K562 (cell line): ENCODE measurements at regions not wholly inside any gene's neighbourhood (a gene's known extent, or its start where the extent isn't known, plus 50 kb on each side); places are given as distances from the start of the nearest gene placed in this dataset.

Experiments
- BCL6 ChIP-seq: fragments of 250-450 bp; sonication (Bioruptor Pico); IDR thresholded peaks from 2 replicates; pipeline ENCODE4 v1.4.0; 2020
- BHLHE40 ChIP-seq: IDR thresholded peaks from 2 replicates; pipeline ENCODE4 v1.6.1; 2011; ENCODE audit warnings: low read length, improper control_type of control experiment
- BMI1 ChIP-seq: fragments of 150-350 bp; IDR thresholded peaks from 2 replicates; pipeline ENCODE4 v1.6.1; 2014; ENCODE audit warnings: low read length
- CBFA2T2 ChIP-seq: fragments of 450-650 bp; conservative IDR thresholded peaks from 2 replicates; pipeline ENCODE4 v1.6.1; 2017; ENCODE audit warnings: mild to moderate bottlenecking
- ESRRA ChIP-seq: fragments of 450-650 bp; IDR thresholded peaks from 2 replicates; pipeline ENCODE4 v1.6.1; 2014; ENCODE audit warnings: low read depth, mild to moderate bottlenecking, moderate library complexity, borderline replicate concordance
- EWSR1 ChIP-seq: fragments of 450-650 bp; IDR thresholded peaks from 2 replicates; pipeline ENCODE4 v1.6.1; 2018; ENCODE audit warnings: borderline replicate concordance, mild to moderate bottlenecking, low read depth, moderate library complexity; ENCODE audit not compliant: partially characterized antibody
- IFI16 ChIP-seq: fragments of 250-450 bp; sonication (Bioruptor Pico); IDR thresholded peaks from 2 replicates; pipeline ENCODE4 v2.1.2; 2022; ENCODE audit warnings: mild to moderate bottlenecking, inconsistent platforms
- NFE2L1 ChIP-seq: fragments of 450-650 bp; IDR thresholded peaks from 2 replicates; pipeline ENCODE4 v1.6.1; 2016; ENCODE audit warnings: missing genetic modification characterization, low read depth, mild to moderate bottlenecking, missing compliant biosample characterization, moderate library complexity, borderline replicate concordance
- PCBP1 ChIP-seq: fragments of 200-400 bp; formaldehyde crosslinking; IDR thresholded peaks from 2 replicates; pipeline ENCODE4 v1.6.1; 2018; ENCODE audit warnings: mild to moderate bottlenecking, low read depth, low read length; ENCODE audit not compliant: poor library complexity, severe bottlenecking
- RAD21 ChIP-seq, 2 experiments: fragments of 250-450 bp in 1 of 2; fragments of 450-650 bp in 1 of 2; sonication (Bioruptor Pico) in 1 of 2; formaldehyde crosslinking in 1 of 2; IDR thresholded peaks in 1 of 2; conservative IDR thresholded peaks in 1 of 2; 2 replicates each; pipeline versions ENCODE4 v1.4.0 to v1.8.0; 2020 to 2022; ENCODE audit warnings: mild to moderate bottlenecking in 2 of 2, moderate library complexity in 1 of 2
- RBM15 ChIP-seq: fragments of 200-400 bp; formaldehyde crosslinking; IDR thresholded peaks from 2 replicates; pipeline ENCODE4 v1.6.1; 2018; ENCODE audit warnings: mild to moderate bottlenecking, low read length, moderate library complexity; ENCODE audit not compliant: insufficient read depth
- SIX5 ChIP-seq, 2 experiments: IDR thresholded peaks; 2 replicates each; pipeline ENCODE4 v1.6.1; 2011; ENCODE audit warnings: low read length in 2 of 2, borderline replicate concordance in 1 of 2, low read depth in 1 of 2, mild to moderate bottlenecking in 1 of 2, moderate library complexity in 1 of 2; ENCODE audit not compliant: insufficient read depth in 1 of 2
- SMAD3 ChIP-seq: fragments of 450-650 bp; formaldehyde crosslinking; conservative IDR thresholded peaks from 2 replicates; pipeline ENCODE4 v1.4.0; 2020; ENCODE audit warnings: mild to moderate bottlenecking
- SRF ChIP-seq, 2 experiments: fragments of 250-450, 450-650 bp in 1 of 2; sonication (Bioruptor Pico) in 1 of 2; sonication (generic) in 1 of 2; formaldehyde crosslinking; IDR thresholded peaks; 2 replicates each; pipeline versions ENCODE4 v1.5.0 to v1.5.1; 2020 to 2022; ENCODE audit warnings: mild to moderate bottlenecking in 1 of 2, missing genetic modification reagents in 1 of 2
- TCF3 ChIP-seq: sonication (generic); formaldehyde crosslinking; IDR thresholded peaks from 2 replicates; pipeline ENCODE4 v1.4.0; 2020; ENCODE audit warnings: mild to moderate bottlenecking, missing genetic modification reagents
- TCFL5 ChIP-seq: fragments of 250-450 bp; sonication (Bioruptor Pico); conservative IDR thresholded peaks from 2 replicates; pipeline ENCODE4 v1.6.1; 2021; ENCODE audit warnings: mild to moderate bottlenecking, moderate library complexity, matching md5 sums
- TRIM28 ChIP-seq: fragments of 450-650 bp; IDR thresholded peaks from 2 replicates; pipeline ENCODE4 v1.6.1; 2017
- ZKSCAN8 ChIP-seq: fragments of 200-800 bp; sonication (Bioruptor generic); IDR thresholded peaks from 2 replicates; pipeline ENCODE4 v1.6.1; 2016; ENCODE audit warnings: missing genetic modification characterization, missing compliant biosample characterization
- ZNF143 ChIP-seq: sonication (generic); formaldehyde crosslinking; IDR thresholded peaks from 2 replicates; pipeline ENCODE4 v1.9.0; 2022; ENCODE audit warnings: mild to moderate bottlenecking, missing genetic modification reagents
- ZNF707 ChIP-seq: fragments of 250-450 bp; sonication (Bioruptor Pico); conservative IDR thresholded peaks from 2 replicates; pipeline ENCODE4 v1.8.0; 2022; ENCODE audit warnings: inconsistent platforms, mild to moderate bottlenecking, moderate library complexity
- ZNF764 ChIP-seq: fragments of 250-450 bp; sonication (Bioruptor Pico); IDR thresholded peaks from 2 replicates; pipeline ENCODE4 v1.4.0; 2020; ENCODE audit warnings: low read depth, mild to moderate bottlenecking, moderate library complexity
- TF ChIP-seq, protein P1 (sequence below): sonication (generic); formaldehyde crosslinking; IDR thresholded peaks from 2 replicates; pipeline ENCODE4 v1.8.1; 2022; ENCODE audit warnings: missing genetic modification reagents
- TF ChIP-seq, protein P2 (sequence below): fragments of 450-650 bp; IDR thresholded peaks from 2 replicates; pipeline ENCODE4 v1.6.1; 2018; ENCODE audit not compliant: partially characterized antibody
- TF ChIP-seq, protein P3 (sequence below): sonication (generic); formaldehyde crosslinking; IDR thresholded peaks from 2 replicates; pipeline ENCODE4 v1.5.0; 2020; ENCODE audit warnings: missing genetic modification reagents

DNA sequence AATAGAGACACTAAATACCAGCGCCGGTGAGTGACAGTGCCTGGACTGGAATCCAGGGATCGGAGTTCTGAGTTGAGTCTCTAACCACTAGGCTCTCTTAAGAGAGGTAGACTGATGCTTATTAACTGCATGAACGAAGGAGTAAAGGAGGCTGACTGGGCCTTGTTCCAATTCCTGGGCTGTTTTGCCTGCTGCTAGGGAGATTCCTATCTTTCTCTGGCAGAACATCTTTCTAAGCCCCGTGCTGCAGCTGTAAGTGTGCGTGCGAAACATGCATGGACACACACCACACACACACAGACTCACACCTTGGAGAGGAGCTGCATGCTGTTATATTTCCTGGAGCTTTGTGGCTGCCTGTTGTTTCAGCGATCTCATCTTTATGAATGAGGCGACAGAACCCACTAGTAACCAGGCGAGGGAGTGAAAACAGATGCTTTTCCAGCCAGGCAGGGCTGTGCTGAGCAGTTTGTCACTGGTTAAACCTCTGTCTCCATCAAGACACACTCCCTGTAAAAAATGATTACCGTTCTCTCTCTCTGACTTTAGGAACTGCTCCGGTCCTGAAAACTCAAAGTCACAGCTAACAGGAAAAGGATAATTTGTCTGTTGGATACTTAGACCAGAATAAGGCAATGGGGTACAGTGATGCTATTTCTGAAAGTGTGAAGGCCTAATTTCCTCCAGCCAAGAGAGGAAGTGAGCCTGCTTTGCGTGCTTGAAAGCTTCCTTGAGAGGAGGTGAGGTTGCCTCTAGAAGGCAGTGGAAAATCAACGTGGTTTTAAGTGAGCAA, 157.4 kb upstream of the ZNF217 start (continued):
- TF ChIP-seq BMI1 (no peak), TCF3 (no peak), BCL6 (CRISPR knock-in tag) (no peak), ZNF707 (CRISPR knock-in tag) (no peak), NFE2L1 (tag) (no peak), ZNF143 (CRISPR knock-in tag) (no peak), PCBP1 (no peak), SIX5 (IDR thresholded peaks at IDR 0.05; ENCODE audit: borderline replicate concordance in 1 of 2, insufficient read depth in 1 of 2, low read depth in 1 of 2, low read length in 2 of 2) (no peak), RBM15 (no peak), RAD21 (CRISPR knock-in tag; conservative IDR thresholded peaks at IDR 0.05 in 1 of 2, IDR thresholded peaks at IDR 0.05 in 1 of 2) (peak in 1 of 2 experiments; percentile 32; a peak in 1 of 4 replicates), SMAD3 (CRISPR knock-in tag) (no peak), BHLHE40 (peak; percentile 81), ZKSCAN8 (no peak), CBFA2T2 (0 out of 2 replicates have a peak, but pooled peaks have one; percentile 18), SRF (CRISPR knock-in tag; IDR thresholded peaks at IDR 0.05) (no peak), TRIM28 (no peak), EWSR1 (peak; percentile 27), ZNF764 (no peak), IFI16 (CRISPR knock-in tag) (no peak), ESRRA (no peak), TCFL5 (CRISPR knock-in tag) (no peak)
- TF ChIP-seq, protein P1, sequence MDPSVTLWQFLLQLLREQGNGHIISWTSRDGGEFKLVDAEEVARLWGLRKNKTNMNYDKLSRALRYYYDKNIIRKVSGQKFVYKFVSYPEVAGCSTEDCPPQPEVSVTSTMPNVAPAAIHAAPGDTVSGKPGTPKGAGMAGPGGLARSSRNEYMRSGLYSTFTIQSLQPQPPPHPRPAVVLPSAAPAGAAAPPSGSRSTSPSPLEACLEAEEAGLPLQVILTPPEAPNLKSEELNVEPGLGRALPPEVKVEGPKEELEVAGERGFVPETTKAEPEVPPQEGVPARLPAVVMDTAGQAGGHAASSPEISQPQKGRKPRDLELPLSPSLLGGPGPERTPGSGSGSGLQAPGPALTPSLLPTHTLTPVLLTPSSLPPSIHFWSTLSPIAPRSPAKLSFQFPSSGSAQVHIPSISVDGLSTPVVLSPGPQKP (CRISPR knock-in tag): no peak
- TF ChIP-seq, protein P2, sequence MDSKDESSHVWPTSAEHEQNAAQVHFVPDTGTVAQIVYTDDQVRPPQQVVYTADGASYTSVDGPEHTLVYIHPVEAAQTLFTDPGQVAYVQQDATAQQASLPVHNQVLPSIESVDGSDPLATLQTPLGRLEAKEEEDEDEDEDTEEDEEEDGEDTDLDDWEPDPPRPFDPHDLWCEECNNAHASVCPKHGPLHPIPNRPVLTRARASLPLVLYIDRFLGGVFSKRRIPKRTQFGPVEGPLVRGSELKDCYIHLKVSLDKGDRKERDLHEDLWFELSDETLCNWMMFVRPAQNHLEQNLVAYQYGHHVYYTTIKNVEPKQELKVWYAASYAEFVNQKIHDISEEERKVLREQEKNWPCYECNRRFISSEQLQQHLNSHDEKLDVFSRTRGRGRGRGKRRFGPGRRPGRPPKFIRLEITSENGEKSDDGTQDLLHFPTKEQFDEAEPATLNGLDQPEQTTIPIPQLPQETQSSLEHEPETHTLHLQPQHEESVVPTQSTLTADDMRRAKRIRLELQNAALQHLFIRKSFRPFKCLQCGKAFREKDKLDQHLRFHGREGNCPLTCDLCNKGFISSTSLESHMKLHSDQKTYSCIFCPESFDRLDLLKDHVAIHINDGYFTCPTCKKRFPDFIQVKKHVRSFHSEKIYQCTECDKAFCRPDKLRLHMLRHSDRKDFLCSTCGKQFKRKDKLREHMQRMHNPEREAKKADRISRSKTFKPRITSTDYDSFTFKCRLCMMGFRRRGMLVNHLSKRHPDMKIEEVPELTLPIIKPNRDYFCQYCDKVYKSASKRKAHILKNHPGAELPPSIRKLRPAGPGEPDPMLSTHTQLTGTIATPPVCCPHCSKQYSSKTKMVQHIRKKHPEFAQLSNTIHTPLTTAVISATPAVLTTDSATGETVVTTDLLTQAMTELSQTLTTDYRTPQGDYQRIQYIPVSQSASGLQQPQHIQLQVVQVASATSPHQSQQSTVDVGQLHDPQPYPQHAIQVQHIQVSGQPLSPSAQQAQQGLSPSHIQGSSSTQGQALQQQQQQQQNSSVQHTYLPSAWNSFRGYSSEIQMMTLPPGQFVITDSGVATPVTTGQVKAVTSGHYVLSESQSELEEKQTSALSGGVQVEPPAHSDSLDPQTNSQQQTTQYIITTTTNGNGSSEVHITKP: no peak
- TF ChIP-seq, protein P3, sequence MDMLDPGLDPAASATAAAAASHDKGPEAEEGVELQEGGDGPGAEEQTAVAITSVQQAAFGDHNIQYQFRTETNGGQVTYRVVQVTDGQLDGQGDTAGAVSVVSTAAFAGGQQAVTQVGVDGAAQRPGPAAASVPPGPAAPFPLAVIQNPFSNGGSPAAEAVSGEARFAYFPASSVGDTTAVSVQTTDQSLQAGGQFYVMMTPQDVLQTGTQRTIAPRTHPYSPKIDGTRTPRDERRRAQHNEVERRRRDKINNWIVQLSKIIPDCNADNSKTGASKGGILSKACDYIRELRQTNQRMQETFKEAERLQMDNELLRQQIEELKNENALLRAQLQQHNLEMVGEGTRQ (CRISPR knock-in tag): no peak
